ENCODE measurements at regions not wholly inside any gene's neighbourhood (a gene's known extent, or its start where the extent isn't known, plus 50 kb on each side); places are given as distances from the start of the nearest gene placed in this dataset.

- TF ChIP-seq EP300 (IDR thresholded peaks at IDR 0.05; ENCODE audit: borderline replicate concordance in 1 of 2, low read depth in 1 of 2, low read length in 1 of 2): no peak
- no peak for TF ChIP-seq CTCF (IDR thresholded peaks at IDR 0.05)
- TF ChIP-seq NFIC (IDR thresholded peaks at IDR 0.05; ENCODE audit: borderline replicate concordance): no peak
- TF ChIP-seq TEAD4 (IDR thresholded peaks at IDR 0.05; ENCODE audit: borderline replicate concordance, insufficient read depth): no peak
- TF ChIP-seq RXRA (IDR thresholded peaks at IDR 0.05; ENCODE audit: borderline replicate concordance, low read depth): no peak
- no peak for TF ChIP-seq GABPA (IDR thresholded peaks at IDR 0.05; ENCODE audit: low read depth)
- TF ChIP-seq GATA2 (CRISPR knock-in tag; IDR thresholded peaks at IDR 0.05): no peak
- no peak for TF ChIP-seq USF2 (IDR thresholded peaks at IDR 0.05; ENCODE audit: borderline replicate concordance, low read depth, low read length)
- TF ChIP-seq TCF12 (IDR thresholded peaks at IDR 0.05): no peak
- TF ChIP-seq JUND (IDR thresholded peaks at IDR 0.05): no peak
- no peak for TF ChIP-seq MAX (IDR thresholded peaks at IDR 0.05; ENCODE audit: low read depth)
Observed at GRCh38 chr11:92890846-92891245, 78.6 kb upstream of the MTNR1B start.

All from SK-N-SH (cell line).